Lung (tissue), 11 donors: ENCODE measurements at regions not wholly inside any gene's neighbourhood (a gene's known extent, or its start where the extent isn't known, plus 50 kb on each side); places are given as distances from the start of the nearest gene placed in this dataset.

ENCODE experiments used
- ATAC-seq: fragments of 200-7000 bp; cut with Tn5 transposase; one replicate; pipeline ENCODE4 v1.9.1; 2020; ENCODE audit warnings: moderate number of reproducible peaks; ENCODE audit not compliant: insufficient read depth, low FRiP score
- DNase-seq, 3 donors: peaks; one replicate each; pipeline ENCODE4 v3.0.0-alpha.2; 2013 to 2017
- H3K27ac ChIP-seq, 2 donors: one replicate each; pipeline ENCODE4 v1.5.1; 2013; ENCODE audit warnings: mild to moderate bottlenecking in 2 of 2, moderate library complexity in 2 of 2, control low read depth in 1 of 2, inconsistent platforms in 1 of 2, low read depth in 1 of 2, low read length in 1 of 2
- H3K27me3 ChIP-seq, 3 donors: one replicate each; pipeline ENCODE4 v1.5.1; 2013; ENCODE audit warnings: low read length in 2 of 3; ENCODE audit not compliant: control insufficient read depth in 3 of 3, insufficient read depth in 3 of 3
- H3K36me3 ChIP-seq, 4 donors: one replicate each; pipeline ENCODE4 v1.5.1; 2013; ENCODE audit warnings: low read length in 4 of 4, mild to moderate bottlenecking in 1 of 4, moderate library complexity in 1 of 4; ENCODE audit not compliant: control insufficient read depth in 4 of 4, insufficient read depth in 4 of 4
- H3K4me1 ChIP-seq, 5 donors: one replicate each; pipeline ENCODE4 v1.5.1; 2013; ENCODE audit warnings: low read length in 5 of 5, mild to moderate bottlenecking in 2 of 5, moderate library complexity in 1 of 5; ENCODE audit not compliant: control insufficient read depth in 5 of 5, insufficient read depth in 5 of 5
- H3K4me3 ChIP-seq: one replicate; pipeline ENCODE4 v1.5.1; 2013; ENCODE audit warnings: mild to moderate bottlenecking, control low read depth, moderate library complexity
- H3K9ac ChIP-seq, 2 donors: one replicate each; pipeline ENCODE4 v1.5.1; 2013; ENCODE audit warnings: low read length in 2 of 2, control low read depth in 1 of 2; ENCODE audit not compliant: insufficient read depth in 1 of 2
- H3K9me3 ChIP-seq, 4 donors: one replicate each; pipeline ENCODE4 v1.5.1; 2013; ENCODE audit warnings: low read length in 3 of 4, mild to moderate bottlenecking in 1 of 4, moderate library complexity in 1 of 4; ENCODE audit not compliant: control insufficient read depth in 4 of 4, insufficient read depth in 3 of 4
- WGBS, 2 donors: extraction: QIAGEN DNeasy Blood & Tissue Kit; methylation state at CpG; one replicate each; pipeline ENCODE4 v1.1.7; 2013; 5-methylcytosine and 5-hydroxymethylcytosine counted together
- TF ChIP-seq, protein P1 (sequence below): IDR thresholded peaks from 2 replicates; pipeline ENCODE4 v1.5.1; 2012; ENCODE audit warnings: mild to moderate bottlenecking; ENCODE audit errors: control extremely low read depth, extremely low read depth
- donor health status: control.
- donor health status: control.
- donor health status: Bipolar disorder and iron deficiency.
- donor health status: healthy.
- donor health status: DM: yes; HTN: yes; CAD: no.

DNA sequence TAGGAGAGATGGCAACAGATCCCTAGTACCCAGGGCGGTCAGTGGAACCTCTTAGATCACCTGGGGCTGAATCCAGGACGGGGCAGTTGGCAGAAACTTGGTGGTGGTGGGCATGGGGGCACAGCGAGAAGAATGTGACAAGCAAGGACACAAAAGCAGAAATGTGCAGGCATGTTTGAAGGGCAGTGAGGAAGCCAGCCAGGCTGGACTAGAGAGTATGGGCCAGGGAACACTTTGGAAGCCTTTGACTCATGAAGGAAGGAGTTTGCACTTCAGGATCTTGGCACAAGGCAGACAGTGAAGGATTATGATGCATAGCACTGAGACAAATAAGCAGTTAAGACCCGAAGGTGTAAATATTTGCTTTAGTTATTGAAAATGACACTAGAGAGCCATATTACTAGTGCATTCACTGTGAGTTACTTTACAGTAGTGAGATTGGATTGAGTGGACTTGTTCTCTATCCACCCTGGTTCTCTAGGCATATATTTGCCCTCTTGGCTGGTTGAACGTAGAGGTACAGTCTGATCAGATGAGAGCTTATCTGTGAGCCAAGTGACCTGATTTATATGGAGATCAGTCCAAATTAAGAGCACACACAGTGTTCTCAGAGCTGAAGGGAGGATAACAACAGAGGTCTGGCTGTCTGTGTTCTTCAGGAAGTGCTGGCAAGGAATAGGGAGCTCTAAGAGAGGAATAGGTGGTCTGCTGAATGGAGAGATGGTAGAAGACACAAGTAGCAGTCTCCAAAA, 210.4 kb downstream of the SNX19 start:
- Histone ChIP-seq H3K4me1 (peaks cover 0 to 3% (median 2%) of the 10 kb centered on the region in 5 donors), H3K9me3 (peaks cover 0 to 2% (median 0%) of the 10 kb centered on the region in 4 donors), H3K4me3 (no peak overlapping the region), H3K9ac (no peak overlapping the region), H3K27ac (no peak overlapping the region), H3K27me3 (no peaks in the 10 kb centered on the region), H3K36me3 (no peaks in the 10 kb centered on the region)
- WGBS, 2 donors = 64 to 80% methylated on average over 5 of the region's 5 CpGs
- ATAC-seq = no peak
- TF ChIP-seq, protein P1, sequence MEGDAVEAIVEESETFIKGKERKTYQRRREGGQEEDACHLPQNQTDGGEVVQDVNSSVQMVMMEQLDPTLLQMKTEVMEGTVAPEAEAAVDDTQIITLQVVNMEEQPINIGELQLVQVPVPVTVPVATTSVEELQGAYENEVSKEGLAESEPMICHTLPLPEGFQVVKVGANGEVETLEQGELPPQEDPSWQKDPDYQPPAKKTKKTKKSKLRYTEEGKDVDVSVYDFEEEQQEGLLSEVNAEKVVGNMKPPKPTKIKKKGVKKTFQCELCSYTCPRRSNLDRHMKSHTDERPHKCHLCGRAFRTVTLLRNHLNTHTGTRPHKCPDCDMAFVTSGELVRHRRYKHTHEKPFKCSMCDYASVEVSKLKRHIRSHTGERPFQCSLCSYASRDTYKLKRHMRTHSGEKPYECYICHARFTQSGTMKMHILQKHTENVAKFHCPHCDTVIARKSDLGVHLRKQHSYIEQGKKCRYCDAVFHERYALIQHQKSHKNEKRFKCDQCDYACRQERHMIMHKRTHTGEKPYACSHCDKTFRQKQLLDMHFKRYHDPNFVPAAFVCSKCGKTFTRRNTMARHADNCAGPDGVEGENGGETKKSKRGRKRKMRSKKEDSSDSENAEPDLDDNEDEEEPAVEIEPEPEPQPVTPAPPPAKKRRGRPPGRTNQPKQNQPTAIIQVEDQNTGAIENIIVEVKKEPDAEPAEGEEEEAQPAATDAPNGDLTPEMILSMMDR = no peak
- no peak for DNase-seq

DNA sequence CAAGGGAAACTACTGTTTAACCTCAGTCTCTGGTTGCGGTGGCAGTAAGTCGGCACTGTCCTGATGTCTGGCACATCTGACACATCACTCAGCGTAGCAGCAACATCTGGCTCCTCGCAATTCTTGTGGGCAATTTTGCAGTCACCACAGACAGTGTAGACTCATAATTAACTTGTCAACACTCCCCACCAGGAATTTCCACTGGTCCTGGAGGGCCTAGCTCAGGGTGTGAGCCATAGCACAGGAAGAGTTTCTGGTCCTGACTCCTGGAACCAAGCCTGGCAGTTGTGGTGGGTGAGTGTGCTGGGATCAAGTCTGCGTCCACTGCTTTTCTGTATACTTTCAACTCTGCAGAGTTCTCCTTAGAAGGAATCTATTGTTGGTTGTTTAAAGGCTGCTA, 209.7 kb downstream of the SNX19 start:
- H3K9ac ChIP-seq = no peak overlapping the region

DNA sequence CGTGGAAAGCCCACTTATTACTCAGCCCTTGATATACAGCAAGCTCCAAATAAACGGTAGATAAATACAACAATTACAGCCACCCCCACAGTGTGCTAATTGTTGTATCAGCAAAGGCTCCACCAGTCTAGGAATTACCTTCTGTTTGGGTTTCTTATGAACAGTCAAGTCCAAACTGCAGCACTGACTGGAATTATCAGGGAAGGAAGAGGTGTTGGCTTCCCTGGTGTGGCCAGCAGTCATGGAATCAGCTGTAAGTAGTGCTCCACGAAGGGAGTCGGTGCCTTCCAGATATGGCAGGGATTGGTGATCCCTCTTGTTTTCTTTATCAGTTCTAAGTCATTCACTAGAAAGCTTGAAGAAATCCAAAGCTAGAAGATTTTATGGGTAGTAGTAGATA, 209.1 kb downstream of the SNX19 start:
- TF ChIP-seq, protein P1 = no peak
- no peak overlapping the region for H3K9ac ChIP-seq
- H3K4me3 ChIP-seq = no peak overlapping the region
- no peaks in the 10 kb centered on the region for H3K36me3 ChIP-seq
- peaks cover 0 to 3% (median 2%) of the 10 kb centered on the region in 5 donors for H3K4me1 ChIP-seq
- no peaks in the 10 kb centered on the region for H3K9me3 ChIP-seq
- WGBS, 2 donors = 89 to 95% methylated on average over 4 of the region's 4 CpGs
- ATAC-seq = no peak
- no peaks in the 10 kb centered on the region for H3K27me3 ChIP-seq
- DNase-seq = no peak
- no peak overlapping the region for H3K27ac ChIP-seq

More for the DNA sequence above, 209.7 kb downstream of the SNX19 start:
- ATAC-seq (no peak), DNase-seq (no peak)
- Histone ChIP-seq H3K9me3 (no peaks in the 10 kb centered on the region), H3K27ac (no peak overlapping the region), H3K27me3 (no peaks in the 10 kb centered on the region), H3K4me3 (no peak overlapping the region), H3K36me3 (no peaks in the 10 kb centered on the region), H3K4me1 (peaks cover 0 to 3% (median 2%) of the 10 kb centered on the region in 5 donors)
- 91% methylated on average over 5 of the region's 5 CpGs for WGBS, 2 donors
- TF ChIP-seq, protein P1 = no peak
